Lower lobe of right lung (tissue), 2 donors: ENCODE measurements at regions not wholly inside any gene's neighbourhood (a gene's known extent, or its start where the extent isn't known, plus 50 kb on each side); places are given as distances from the start of the nearest gene placed in this dataset.

ENCODE experiments used
- ATAC-seq, 2 donors: fragments of 200-7000 bp; cut with Tn5 transposase; one replicate each; pipeline ENCODE4 v1.9.1; 2020 to 2022; ENCODE audit warnings: mild to moderate bottlenecking in 2 of 2, moderate library complexity in 2 of 2
- DNase-seq: peaks from one replicate; pipeline ENCODE4 v3.0.0-alpha.2; 2020
- H3K27ac ChIP-seq: fragments of 200-600 bp; one replicate; pipeline ENCODE4 v1.8.0; 2022
- H3K27me3 ChIP-seq: fragments of 200-600 bp; one replicate; pipeline ENCODE4 v1.8.0; 2022; ENCODE audit warnings: low read depth
- H3K36me3 ChIP-seq: fragments of 200-600 bp; one replicate; pipeline ENCODE4 v1.8.0; 2022; ENCODE audit warnings: mild to moderate bottlenecking
- H3K4me1 ChIP-seq: fragments of 200-600 bp; one replicate; pipeline ENCODE4 v1.8.0; 2022
- H3K4me3 ChIP-seq: fragments of 200-600 bp; one replicate; pipeline ENCODE4 v1.8.0; 2022; ENCODE audit warnings: mild to moderate bottlenecking
- H3K9me3 ChIP-seq: fragments of 200-600 bp; one replicate; pipeline ENCODE4 v1.8.0; 2022
- CTCF ChIP-seq: fragments of 200-600 bp; IDR thresholded peaks from one replicate; pipeline ENCODE4 v1.8.0; 2022; ENCODE audit warnings: antibody characterized with exemption, mild to moderate bottlenecking
- intact Hi-C: fragments of 100-400 bp; cut with DNase I; formaldehyde crosslinking; loops from one replicate; pipeline ENCODE4 v1.11.0; 2022
- donor health status: DM: no; HTN: yes; CAD: no; lungs with severe emphysema.

- no peaks in the 10 kb centered on the region for H3K9me3 ChIP-seq
- H3K27me3 ChIP-seq = no peaks in the 10 kb centered on the region
- no peaks in the 10 kb centered on the region for H3K36me3 ChIP-seq
- TF ChIP-seq CTCF = no peak
- no peak for ATAC-seq
- H3K27ac ChIP-seq = no peak overlapping the region
- intact Hi-C loops = no loop called here
- DNase-seq = no peak
- H3K4me1 ChIP-seq = no peaks in the 10 kb centered on the region
- no peak overlapping the region for H3K4me3 ChIP-seq
Observed at GRCh38 chr18:60075477-60075876, 175.7 kb downstream of the PMAIP1 start.

- Histone ChIP-seq H3K27ac (no peak overlapping the region), H3K4me3 (no peak overlapping the region), H3K9me3 (no peaks in the 10 kb centered on the region), H3K36me3 (no peaks in the 10 kb centered on the region), H3K4me1 (no peaks in the 10 kb centered on the region), H3K27me3 (no peaks in the 10 kb centered on the region)
- ATAC-seq (no peak), DNase-seq (no peak)
- TF ChIP-seq CTCF = no peak
- intact Hi-C loops = no loop called here
Observed at GRCh38 chr18:60070631-60071030, 170.8 kb downstream of the PMAIP1 start.

DNA sequence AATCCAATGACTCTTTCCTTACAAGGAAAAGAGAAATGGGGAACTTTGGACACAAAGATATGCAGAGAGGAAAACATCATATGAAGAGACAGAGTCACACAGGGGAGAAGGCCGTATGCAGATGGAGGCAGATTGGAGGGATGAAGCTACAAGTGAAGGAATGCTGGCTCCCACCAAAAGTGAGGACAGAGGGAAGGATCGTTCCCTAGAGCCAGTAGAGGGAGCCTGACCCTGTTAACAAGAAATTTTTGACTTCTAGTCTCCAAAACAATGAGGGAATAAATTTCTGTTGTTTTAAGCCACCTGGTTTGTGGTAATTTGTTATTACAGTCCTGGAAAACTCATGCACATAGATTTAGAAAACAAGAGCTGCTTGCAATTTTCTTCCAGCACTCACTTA, 169.3 kb downstream of the PMAIP1 start:
- no peak overlapping the region for H3K27ac ChIP-seq
- H3K9me3 ChIP-seq = no peaks in the 10 kb centered on the region
- no peaks in the 10 kb centered on the region for H3K36me3 ChIP-seq
- TF ChIP-seq CTCF = no peak
- H3K27me3 ChIP-seq = no peaks in the 10 kb centered on the region
- ATAC-seq = no peak
- H3K4me3 ChIP-seq = no peak overlapping the region
- intact Hi-C loops = no loop called here
- H3K4me1 ChIP-seq = no peaks in the 10 kb centered on the region
- DNase-seq = no peak

DNA sequence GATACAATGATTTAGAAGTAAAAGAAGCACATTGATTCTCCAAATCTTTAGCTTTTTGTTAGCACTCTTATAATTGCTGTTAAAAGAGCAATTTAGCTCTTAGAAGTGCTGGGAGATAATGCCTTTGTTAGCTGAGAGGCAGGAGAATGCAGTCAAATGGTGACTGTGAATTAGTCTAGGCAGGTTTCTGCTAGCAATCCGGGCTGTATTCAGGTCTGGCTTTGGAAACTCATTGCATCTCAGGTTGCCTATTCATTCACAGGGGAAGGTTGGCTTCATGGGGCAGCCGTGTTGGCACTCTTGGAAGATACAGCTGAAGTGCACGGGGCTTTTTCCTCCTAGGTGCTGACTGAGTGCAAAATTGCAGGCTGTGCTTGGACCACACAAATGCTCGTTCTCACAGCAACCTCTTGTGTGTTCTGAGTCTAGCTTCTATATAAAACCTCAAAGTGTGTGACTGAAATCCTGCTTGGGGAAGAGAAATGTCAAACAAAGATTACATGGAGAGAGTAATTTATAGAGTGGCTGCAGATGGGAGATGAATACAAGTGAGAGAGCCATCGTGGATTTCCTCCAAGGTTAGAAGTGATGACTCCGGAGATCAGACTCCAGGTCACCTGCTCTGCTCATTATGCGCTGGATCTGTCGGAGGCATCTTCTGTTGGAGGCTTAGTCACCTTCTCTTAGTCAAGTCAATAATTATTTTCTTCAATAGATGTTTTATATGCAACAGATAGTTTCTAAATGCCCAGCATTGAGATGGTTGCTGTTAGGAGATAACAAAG, 167.8 kb downstream of the PMAIP1 start:
- Histone ChIP-seq H3K9me3 (no peaks in the 10 kb centered on the region), H3K27ac (no peak overlapping the region), H3K4me1 (no peaks in the 10 kb centered on the region), H3K27me3 (no peaks in the 10 kb centered on the region), H3K4me3 (no peak overlapping the region), H3K36me3 (no peaks in the 10 kb centered on the region)
- ATAC-seq (no peak), DNase-seq (no peak)
- intact Hi-C loops = no loop called here
- TF ChIP-seq CTCF = no peak

- Histone ChIP-seq H3K9me3 (no peaks in the 10 kb centered on the region), H3K27me3 (no peaks in the 10 kb centered on the region), H3K4me3 (no peak overlapping the region), H3K36me3 (no peaks in the 10 kb centered on the region), H3K4me1 (no peaks in the 10 kb centered on the region), H3K27ac (no peak overlapping the region)
- intact Hi-C loops = no loop called here
- ATAC-seq (no peak), DNase-seq (no peak)
- no peak for TF ChIP-seq CTCF
Observed at GRCh38 chr18:60066219-60066975, 166.6 kb downstream of the PMAIP1 start.
